ENCODE measurements at regions not wholly inside any gene's neighbourhood (a gene's known extent, or its start where the extent isn't known, plus 50 kb on each side); places are given as distances from the start of the nearest gene placed in this dataset.

GRCh38 chr5:99102073-99102697 lies 173.4 kb upstream of the CHD1 start:
- no CpG with 5 or more reads among the region's 3 CpGs for WGBS (ENCODE audit: extremely low coverage, insufficient read length, low lambda C conversion rate)
- no peak overlapping the region for H2BK12ac ChIP-seq (ENCODE audit: insufficient read length, low read depth, low read length)
- H3K18ac ChIP-seq (ENCODE audit: insufficient read length, low read depth, low read length): no peak overlapping the region
- Mint-ChIP-seq H3K9me3 (no peaks in the 10 kb centered on the region), H3K4me3 (no peak overlapping the region), H3K27me3 (ENCODE audit: low read depth) (no peaks in the 10 kb centered on the region), H3K36me3 (ENCODE audit: insufficient read depth in 1 of 3, low read depth in 3 of 3) (no peaks in the 10 kb centered on the region), H3K4me1 (no peaks in the 10 kb centered on the region), H3K27ac (no peak overlapping the region)
- no peaks in the 10 kb centered on the region for H3K9me3 ChIP-seq (ENCODE audit: control insufficient read depth, low read depth, low read length)
- no peaks in the 10 kb centered on the region for H4K20me1 ChIP-seq (ENCODE audit: control insufficient read depth, insufficient read depth, insufficient read length)
- TF ChIP-seq CTCF (conservative IDR thresholded peaks at IDR 0.05): no peak
- no peaks in the 10 kb centered on the region for H3K4me1 ChIP-seq (ENCODE audit: insufficient read depth, low read length)
- H3K14ac ChIP-seq (ENCODE audit: insufficient read depth, low read length): no peak overlapping the region
- no peak overlapping the region for H3K4ac ChIP-seq (ENCODE audit: low read depth, low read length)
- H4K8ac ChIP-seq (replicated peaks; ENCODE audit: insufficient read length, low read depth, low read length): no peak overlapping the region
- no peaks in the 10 kb centered on the region for H3K23me2 ChIP-seq (ENCODE audit: insufficient read length, low read depth, low read length, poor library complexity, severe bottlenecking)
- no peak overlapping the region for H3K4me2 ChIP-seq (ENCODE audit: insufficient read depth, insufficient read length, low read length)
- no peaks in the 10 kb centered on the region for H3K27me3 ChIP-seq (ENCODE audit: insufficient read depth, low read length)
- H2BK20ac ChIP-seq (ENCODE audit: low read depth, low read length, poor library complexity, severe bottlenecking): no peak overlapping the region
- no peak overlapping the region for H4K91ac ChIP-seq (ENCODE audit: insufficient read length, low read depth, low read length)
- no peak overlapping the region for H3K56ac ChIP-seq (ENCODE audit: insufficient read length, low read depth, low read length)
- H4K5ac ChIP-seq (ENCODE audit: insufficient read length, low read depth, low read length): no peak overlapping the region
- H3K23ac ChIP-seq (ENCODE audit: insufficient read length, low read depth, low read length): no peak overlapping the region
- H3T11ph ChIP-seq (ENCODE audit: low read length): no peak overlapping the region
- no peak for DNase-seq
- H2BK5ac ChIP-seq (ENCODE audit: insufficient read length, low read length): no peak overlapping the region
- no peak overlapping the region for H3K27ac ChIP-seq (ENCODE audit: insufficient read length, low read depth, low read length)
- no peak overlapping the region for H2BK120ac ChIP-seq (ENCODE audit: low read depth, low read length, poor library complexity, severe bottlenecking)
- no peaks in the 10 kb centered on the region for H3K79me1 ChIP-seq (ENCODE audit: insufficient read depth, low read depth, low read length, poor library complexity, severe bottlenecking)
- no peak overlapping the region for H2BK15ac ChIP-seq (ENCODE audit: low read depth, low read length)
- H3K79me2 ChIP-seq (ENCODE audit: insufficient read depth, low read length): no peaks in the 10 kb centered on the region
- no peak overlapping the region for H2AK5ac ChIP-seq (ENCODE audit: insufficient read length, low read length)
- no peak overlapping the region for H2AFZ ChIP-seq (ENCODE audit: low read length)
- H3K9ac ChIP-seq (ENCODE audit: extremely low read depth, insufficient read length, low read length): no peak overlapping the region
